ENCODE measurements at regions not wholly inside any gene's neighbourhood (a gene's known extent, or its start where the extent isn't known, plus 50 kb on each side); places are given as distances from the start of the nearest gene placed in this dataset.

GRCh38 chr11:38680166-38680565, 2082.1 kb upstream of the RAG2 start (continued):
- TF ChIP-seq ZHX2 (IDR thresholded peaks at IDR 0.05; ENCODE audit: low read depth) (no peak), ZHX2 (CRISPR knock-in tag; IDR thresholded peaks at IDR 0.05; ENCODE audit: borderline replicate concordance) (no peak), DZIP1 (CRISPR knock-in tag; IDR thresholded peaks at IDR 0.05) (no peak)

GRCh38 chr11:38672445-38672844, 2074.4 kb upstream of the RAG2 start:
- in situ Hi-C loops (cut with HindIII; ENCODE audit: extremely low pct_ligation_motif_present, low pct_unique_long_range_greater_than_20kb) (no loop called here), intact Hi-C loops (cut with micrococcal nuclease; ENCODE audit: unreplicated experiment) (no loop called here)
- H3K4me1 ChIP-seq (ENCODE audit: insufficient read depth, low read length), result no peaks in the 10 kb centered on the region
- TF ChIP-seq ZNF768 (CRISPR knock-in tag; IDR thresholded peaks at IDR 0.05) (no peak), ATF5 (CRISPR knock-in tag; IDR thresholded peaks at IDR 0.05; ENCODE audit: low read depth) (no peak), IRF1 (CRISPR knock-in tag; IDR thresholded peaks at IDR 0.05; ENCODE audit: low read depth) (no peak)
- DNase-seq (ENCODE audit: low spot score) (no peak), ATAC-seq (no peak), FAIRE-seq (no peak)
- H3K27me3 ChIP-seq (ENCODE audit: control insufficient read depth in 1 of 2, insufficient read depth in 2 of 2, low read length in 2 of 2), result no peaks in the 10 kb centered on the region
- H3K9ac ChIP-seq (ENCODE audit: insufficient read depth, low read depth, low read length), result no peak overlapping the region
- peaks cover 63% of the 10 kb centered on the region for H3K9me3 ChIP-seq (ENCODE audit: low read length)
- H3K27ac ChIP-seq (ENCODE audit: extremely low read length, insufficient read depth, low read length), result no peak overlapping the region
- H3K4me3 ChIP-seq (replicated peaks in 1 of 3; ENCODE audit: insufficient read depth in 1 of 3, low read depth in 2 of 3, low read length in 3 of 3), result no peak overlapping the region
- H3K36me3 ChIP-seq (replicated peaks in 1 of 2; ENCODE audit: control insufficient read depth in 1 of 2, insufficient read depth in 2 of 2, low read length in 2 of 2), result no peaks in the 10 kb centered on the region
- H3K79me2 ChIP-seq (ENCODE audit: insufficient read depth, low read length), result no peaks in the 10 kb centered on the region
- H4K20me1 ChIP-seq (ENCODE audit: insufficient read depth, low read length), result no peaks in the 10 kb centered on the region
- H3K4me2 ChIP-seq (ENCODE audit: low read depth, low read length), result no peak overlapping the region
- BruUV-seq (replicated peaks), result no TSS peak
- ChIA-PET POLR2A (no interaction called here), CTCF (ENCODE audit: low intra/inter-chr PET ratio, low total read pairs) (no interaction called here)
- H2AFZ ChIP-seq (ENCODE audit: low read length), result no peak overlapping the region

Measured in HepG2 (cell line).